GM12878 (cell line): ENCODE measurements at regions not wholly inside any gene's neighbourhood (a gene's known extent, or its start where the extent isn't known, plus 50 kb on each side); places are given as distances from the start of the nearest gene placed in this dataset.

Source experiments
- ATAC-seq: fragments of 200-7000 bp; cut with Tn5 transposase; 3 replicates; pipeline ENCODE4 v1.9.1; 2020; ENCODE audit warnings: mild to moderate bottlenecking, moderate library complexity
- BruUV-seq: library from RNA; stranded (reverse); fragments of 400-500 nt; replicated peaks from 2 replicates; lab custom pipeline; 2021; lab: Mats Ljungman, UMichigan
- CTCF ChIA-PET: fragments of 300-600 bp; sonication (Branson Sonifier 250); formaldehyde crosslinking; extraction: SDS; loops from one replicate; lab custom pipeline; 2021; ENCODE audit warnings: inconsistent platforms; lab: Yijun Ruan, JAX
- POLR2A ChIA-PET: fragments of 350-600 bp; formaldehyde crosslinking; extraction: SDS; loops from one replicate; lab custom pipeline; 2021; ENCODE audit warnings: inconsistent platforms; lab: Charles Lee
- RAD21 ChIA-PET: fragments of 300-600 bp; sonication (Branson Sonifier 250); formaldehyde crosslinking; loops from one replicate; lab custom pipeline; 2023; ENCODE audit warnings: antibody characterized with exemption; ENCODE audit not compliant: unreplicated experiment; lab: Charles Lee
- SMC1A ChIA-PET: fragments of 300-600 bp; sonication (Branson Sonifier 250); formaldehyde crosslinking; loops from one replicate; lab custom pipeline; 2023; ENCODE audit not compliant: unreplicated experiment, uncharacterized antibody; lab: Charles Lee
- DNase-seq: peaks from one replicate; pipeline ENCODE4 v3.0.0-alpha.2; 2011; ENCODE audit warnings: low read depth, low spot score
- FAIRE-seq: peaks from 3 replicates; lab custom pipeline; 2011; peaks lifted over from hg19 to GRCh38; lab: Jason Lieb, UNC
- H2AFZ ChIP-seq: 2 replicates; pipeline ENCODE4 v1.6.0; 2011; ENCODE audit warnings: low read depth, low read length, control low read depth; ENCODE audit not compliant: control insufficient read depth
- H3K27ac ChIP-seq: 2 replicates; pipeline ENCODE4 v1.5.1; 2011; ENCODE audit warnings: control low read depth; ENCODE audit not compliant: control insufficient read depth, insufficient read depth
- H3K27me3 ChIP-seq, 2 experiments: replicated peaks in 1 of 2; 2 replicates each; pipeline versions ENCODE4 v1.6.0 to v1.6.1; 2011; ENCODE audit warnings: low read length in 1 of 2; ENCODE audit not compliant: control insufficient read depth in 2 of 2, insufficient read depth in 2 of 2
- H3K36me3 ChIP-seq, 2 experiments: 2 replicates each; pipeline ENCODE4 v1.5.1; 2011; ENCODE audit warnings: low read length in 1 of 2; ENCODE audit not compliant: control insufficient read depth in 2 of 2, insufficient read depth in 2 of 2
- H3K4me1 ChIP-seq: 2 replicates; pipeline ENCODE4 v1.6.1; 2011; ENCODE audit warnings: mild to moderate bottlenecking, low read length, moderate library complexity, mixed read lengths; ENCODE audit not compliant: control insufficient read depth, insufficient read depth
- H3K4me2 ChIP-seq: 2 replicates; pipeline ENCODE4 v1.6.0; 2011; ENCODE audit warnings: control low read depth; ENCODE audit not compliant: control insufficient read depth, insufficient read depth
- H3K4me3 ChIP-seq: fragments of 200-600 bp; sonication (generic); 2 replicates; pipeline ENCODE4 v1.5.1; 2016
- H3K79me2 ChIP-seq: 2 replicates; pipeline ENCODE4 v1.6.0; 2011; ENCODE audit warnings: low read length; ENCODE audit not compliant: control insufficient read depth, insufficient read depth
- H3K9ac ChIP-seq: 2 replicates; pipeline ENCODE4 v1.8.0; 2011; ENCODE audit warnings: low read length, control low read depth, mixed read lengths; ENCODE audit not compliant: control insufficient read depth, insufficient read depth
- H3K9me3 ChIP-seq: replicated peaks from 3 replicates; pipeline ENCODE4 v1.5.1; 2011; ENCODE audit warnings: mild to moderate bottlenecking, low read length; ENCODE audit not compliant: control insufficient read depth, insufficient read depth
- H4K20me1 ChIP-seq: 2 replicates; pipeline ENCODE4 v1.6.0; 2011; ENCODE audit not compliant: control insufficient read depth, insufficient read depth
- BHLHE40 ChIP-seq, 2 experiments: fragments of 450-650 bp in 1 of 2; IDR thresholded peaks; 2 replicates each; pipeline ENCODE4 v1.6.1; 2011 to 2017; ENCODE audit warnings: low read depth in 2 of 2, borderline replicate concordance in 1 of 2, improper control_type of control experiment in 1 of 2, low read length in 1 of 2, mild to moderate bottlenecking in 1 of 2
- ETV6 ChIP-seq, 2 experiments: fragments of 450-650 bp in 1 of 2; IDR thresholded peaks in 1 of 2; conservative IDR thresholded peaks in 1 of 2; 2 replicates each; pipeline ENCODE4 v1.6.1; 2014; ENCODE audit warnings: antibody characterized with exemption in 1 of 2, borderline replicate concordance in 1 of 2, low read depth in 1 of 2, mild to moderate bottlenecking in 1 of 2, moderate library complexity in 1 of 2
- MTA2 ChIP-seq: fragments of 450-650 bp; IDR thresholded peaks from 2 replicates; pipeline ENCODE4 v1.6.1; 2016; ENCODE audit warnings: low read depth, mild to moderate bottlenecking, moderate library complexity
- MXI1 ChIP-seq: fragments of 150-350 bp; IDR thresholded peaks from 2 replicates; pipeline ENCODE4 v1.6.1; 2011; ENCODE audit warnings: low read depth, mild to moderate bottlenecking, inconsistent platforms, low read length, improper control_type of control experiment
- MYC ChIP-seq: IDR thresholded peaks from 2 replicates; pipeline ENCODE4 v1.6.1; 2011; ENCODE audit warnings: mild to moderate bottlenecking, low read length, moderate library complexity, inconsistent platforms; ENCODE audit not compliant: insufficient read depth, insufficient replicate concordance, insufficient read length, severe bottlenecking
- POLR2AphosphoS2 ChIP-seq: IDR thresholded peaks from 2 replicates; pipeline ENCODE4 v1.6.1; 2011; ENCODE audit warnings: low read depth, mild to moderate bottlenecking, low read length, improper control_type of control experiment, moderate library complexity
- RAD51 ChIP-seq: fragments of 450-650 bp; IDR thresholded peaks from 2 replicates; pipeline ENCODE4 v1.6.1; 2016; ENCODE audit warnings: moderate library complexity, mild to moderate bottlenecking, inconsistent platforms
- SIX5 ChIP-seq: IDR thresholded peaks from 2 replicates; pipeline ENCODE4 v1.6.1; 2011; ENCODE audit warnings: mild to moderate bottlenecking, low read depth, low read length, moderate library complexity; ENCODE audit not compliant: severe bottlenecking
- SREBF1 ChIP-seq: IDR thresholded peaks from 2 replicates; pipeline ENCODE4 v1.6.1; 2012; ENCODE audit warnings: mild to moderate bottlenecking, low read length
- YY1 ChIP-seq: IDR thresholded peaks from 2 replicates; pipeline ENCODE4 v1.6.1; 2011; ENCODE audit warnings: low read depth, mild to moderate bottlenecking, low read length
- ZNF24 ChIP-seq: fragments of 450-650 bp; IDR thresholded peaks from 2 replicates; pipeline ENCODE4 v1.6.1; 2017; ENCODE audit warnings: antibody characterized with exemption, mild to moderate bottlenecking
- ZNF384 ChIP-seq: IDR thresholded peaks from 2 replicates; pipeline ENCODE4 v1.6.1; 2012; ENCODE audit warnings: low read depth, mild to moderate bottlenecking, low read length, improper control_type of control experiment, borderline replicate concordance
- ZNF687 ChIP-seq: fragments of 450-650 bp; IDR thresholded peaks from 2 replicates; pipeline ENCODE4 v1.6.1; 2017; ENCODE audit warnings: mild to moderate bottlenecking, moderate library complexity
- WGBS: methylation state at CpG from one replicate; pipeline ENCODE4 v1.1.6; 2016; ENCODE audit warnings: low lambda C conversion rate; ENCODE audit not compliant: insufficient replicate concordance, insufficient coverage; ENCODE audit errors: missing lambda C conversion rate; 5-methylcytosine and 5-hydroxymethylcytosine counted together
- in situ Hi-C: fragments of 300-500 bp; cut with MboI; formaldehyde crosslinking; loops from 9 replicates; pipeline ENCODE4 v1.14.3; 2018; ENCODE audit warnings: mixed read lengths
- intact Hi-C: fragments of 100-400 bp; cut with micrococcal nuclease; formaldehyde crosslinking; loops from one replicate; pipeline ENCODE4 v1.14.2; 2022; ENCODE audit not compliant: unreplicated experiment

GRCh38 chr13:31860002-31860401 lies 120.7 kb downstream of the RXFP2 start:
- intact Hi-C loops: no loop called here
- Histone ChIP-seq H3K4me2 (no peak overlapping the region), H3K27me3 (no peaks in the 10 kb centered on the region), H4K20me1 (no peaks in the 10 kb centered on the region), H2AFZ (no peak overlapping the region), H3K9ac (no peak overlapping the region), H3K79me2 (no peaks in the 10 kb centered on the region), H3K9me3 (no peaks in the 10 kb centered on the region), H3K27ac (no peak overlapping the region), H3K36me3 (no peaks in the 10 kb centered on the region), H3K4me3 (no peak overlapping the region), H3K4me1 (no peaks in the 10 kb centered on the region)
- POLR2A ChIA-PET: no interaction called here
- DNase-seq (no peak), FAIRE-seq (no peak), ATAC-seq (no peak)
- CTCF ChIA-PET: no interaction called here
- RAD21 ChIA-PET: no interaction called here
- WGBS: 46% methylated on average over 5 of the region's 5 CpGs
- TF ChIP-seq BHLHE40 (IDR thresholded peaks at IDR 0.05; ENCODE audit: borderline replicate concordance in 1 of 2, low read depth in 2 of 2, low read length in 1 of 2): 0 out of 4 replicates have a peak, but pooled peaks of 1 of the 2 experiments have one; percentile 0
- TF ChIP-seq SREBF1: no peak
- no peak for TF ChIP-seq MYC
- no peak for TF ChIP-seq YY1
- TF ChIP-seq POLR2AphosphoS2: no peak
- SMC1A ChIA-PET: interaction anchor here (1.5 kb wide), 1 partner anchor 45 kb away, joined by 5 read pairs; no protein-coding TSS in a partner anchor
- no TSS peak for BruUV-seq
- in situ Hi-C loops: no loop called here

- Histone ChIP-seq H3K9me3 (no peaks in the 10 kb centered on the region), H4K20me1 (no peaks in the 10 kb centered on the region), H3K4me3 (no peak overlapping the region), H3K27me3 (no peaks in the 10 kb centered on the region), H3K4me1 (no peaks in the 10 kb centered on the region), H3K9ac (no peak overlapping the region), H2AFZ (no peak overlapping the region), H3K4me2 (no peak overlapping the region), H3K27ac (no peak overlapping the region), H3K79me2 (no peaks in the 10 kb centered on the region), H3K36me3 (no peaks in the 10 kb centered on the region)
- DNase-seq (no peak), FAIRE-seq (no peak), ATAC-seq (peak; percentile 62)
- RAD21 ChIA-PET: interaction anchor here (1.2 to 1.4 kb wide), 2 partner anchors 36 to 47 kb away, joined by 5 to 6 read pairs; no protein-coding TSS in a partner anchor
- CTCF ChIA-PET: interaction anchor here (0.6 to 0.7 kb wide), 2 partner anchors 258 to 372 kb away, joined by 3 to 4 read pairs; no protein-coding TSS in a partner anchor
- 56% methylated on average over 3 of the region's 3 CpGs for whole genome bisulfite sequencing
- BruUV-seq: no TSS peak
- POLR2A ChIA-PET: interaction anchor here (1.5 kb wide), 1 partner anchor 11 kb away, joined by 4 read pairs; no protein-coding TSS in a partner anchor
- in situ Hi-C loops: no loop called here
- SMC1A ChIA-PET: interaction anchor here (1.0 to 2.3 kb wide), 5 partner anchors 12 to 124 kb away, joined by 3 to 8 read pairs (median 4); no protein-coding TSS in a partner anchor
- intact Hi-C loops: no loop called here
- TF ChIP-seq ETV6 (conservative IDR thresholded peaks at IDR 0.05 in 1 of 2, IDR thresholded peaks at IDR 0.05 in 1 of 2; ENCODE audit: borderline replicate concordance in 1 of 2, low read depth in 1 of 2) (no peak), MXI1 (no peak), SIX5 (no peak), ZNF384 (peak; percentile 54), ZNF687 (peak; percentile 45; the same call in 1 of the 2 replicates), ZNF24 (0 out of 2 replicates have a peak, but pooled peaks have one; percentile 19), RAD51 (peak; percentile 69), MTA2 (peak; percentile 64)
Observed at GRCh38 chr13:31862828-31863227, 123.5 kb downstream of the RXFP2 start.
